T-helper 2 cell (primary cell): ENCODE measurements at regions not wholly inside any gene's neighbourhood (a gene's known extent, or its start where the extent isn't known, plus 50 kb on each side); places are given as distances from the start of the nearest gene placed in this dataset.

ENCODE experiments used
- DNase-seq, 5 experiments: peaks; one replicate each; pipeline versions ENCODE4 v3.0.0 to v3.0.0-alpha.2; 2012 to 2022

- DNase-seq: no peak
Observed at GRCh38 chr1:110816945-110817344, 56.0 kb upstream of the CD53 start.

- no peak for DNase-seq
Observed at GRCh38 chr1:110811529-110811928, 61.4 kb upstream of the CD53 start.

DNA sequence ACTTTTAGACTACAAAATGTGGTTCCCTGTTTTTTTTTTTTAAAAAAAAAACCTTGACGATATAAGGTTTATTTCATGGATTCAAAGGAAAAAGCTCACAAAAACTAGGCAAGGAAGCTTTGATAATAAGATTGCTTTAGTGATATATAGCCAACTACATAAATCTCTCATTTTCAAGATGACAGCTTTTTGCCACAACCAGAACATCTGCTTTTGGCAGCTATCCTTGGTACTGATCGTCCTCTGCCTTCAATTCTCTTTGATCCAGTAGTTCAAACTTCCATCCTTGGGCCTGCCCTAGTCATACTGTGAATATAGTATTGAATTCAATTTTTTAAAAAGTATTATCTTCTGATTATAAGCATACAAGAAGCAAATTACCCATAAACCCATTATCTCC is 72.9 kb upstream of the CD53 start:
- DNase-seq: peak in 1 of 5 experiments; percentile 42

DNA sequence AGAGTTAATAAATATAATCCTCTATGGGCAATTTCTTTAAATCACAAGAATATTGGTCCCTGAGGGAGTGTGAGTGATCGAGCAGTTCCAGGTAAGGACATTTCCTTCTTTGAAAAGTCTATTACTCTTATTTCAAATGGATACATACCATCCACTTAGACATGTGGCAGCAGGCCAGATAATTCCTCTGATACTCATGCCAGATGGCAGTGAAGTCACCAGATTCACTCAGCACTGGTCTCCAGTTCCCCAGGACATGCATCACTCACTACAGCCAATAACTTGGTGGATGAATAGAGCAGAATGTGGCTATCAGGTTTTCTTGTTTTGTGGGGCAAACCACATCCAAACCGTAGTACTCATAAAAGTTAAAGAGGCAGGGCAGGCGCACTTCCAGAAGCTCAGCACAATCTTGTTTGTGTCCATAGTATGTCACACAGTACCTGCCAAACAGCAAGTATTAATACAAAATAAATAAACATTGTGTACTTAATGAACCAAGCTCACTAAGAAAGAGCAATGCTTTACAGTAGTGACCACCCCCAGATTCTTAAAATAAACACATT is 74.2 kb upstream of the CD53 start:
- no peak for DNase-seq

GRCh38 chr1:110788673-110789072 is 84.3 kb upstream of the CD53 start:
- DNase-seq: no peak

- peak in 3 of 5 experiments; percentile 38 to 92 (median 62) for DNase-seq
Observed at GRCh38 chr1:110787328-110788071, 85.4 kb upstream of the CD53 start.

DNA sequence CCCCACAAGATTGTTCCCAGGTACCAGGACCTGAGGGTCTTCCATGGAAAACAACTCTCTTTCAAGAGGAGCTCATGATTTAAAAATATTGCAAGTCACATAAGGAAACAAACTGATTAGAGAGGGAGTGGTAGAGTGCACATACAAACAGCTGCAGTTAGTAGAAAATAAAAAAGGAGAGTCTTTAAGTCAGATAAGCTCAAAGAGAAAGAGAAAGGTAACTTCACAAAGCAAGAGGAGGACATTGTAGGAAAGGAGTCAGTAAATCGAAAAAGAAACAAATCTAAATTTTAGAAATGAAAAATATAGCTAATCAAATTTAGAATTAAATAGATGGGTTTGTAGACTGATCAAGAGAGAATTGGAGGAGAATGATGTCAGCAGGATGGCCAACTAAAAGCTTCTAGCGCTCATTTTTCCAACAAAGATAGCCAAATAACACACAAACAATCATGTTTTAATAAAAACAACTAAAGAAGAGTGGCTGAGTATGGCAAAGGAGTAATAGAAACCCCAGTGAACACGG is 86.1 kb upstream of the CD53 start:
- peak in 1 of 5 experiments; percentile 61 for DNase-seq

DNA sequence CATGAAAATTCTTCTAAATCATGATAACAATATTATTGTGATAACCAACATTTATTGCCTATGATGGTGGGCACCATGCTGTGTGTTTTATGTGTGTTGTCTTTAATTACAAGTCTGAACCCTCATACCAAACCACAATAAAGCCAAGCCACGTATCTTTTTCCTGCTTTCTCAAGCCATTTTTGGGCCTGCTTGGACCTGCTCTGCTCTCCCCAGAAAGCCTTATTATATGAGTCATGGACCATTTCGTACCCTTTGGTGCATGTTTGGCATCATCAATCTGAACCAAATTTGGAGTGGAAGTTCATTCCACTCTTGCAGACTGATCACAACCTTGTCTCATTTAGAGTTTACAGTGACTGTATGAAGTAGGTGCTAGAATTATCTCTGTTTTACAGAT is 87.3 kb upstream of the CD53 start:
- no peak for DNase-seq

- no peak for DNase-seq
Observed at GRCh38 chr1:110785055-110785454, 87.9 kb upstream of the CD53 start.

DNA sequence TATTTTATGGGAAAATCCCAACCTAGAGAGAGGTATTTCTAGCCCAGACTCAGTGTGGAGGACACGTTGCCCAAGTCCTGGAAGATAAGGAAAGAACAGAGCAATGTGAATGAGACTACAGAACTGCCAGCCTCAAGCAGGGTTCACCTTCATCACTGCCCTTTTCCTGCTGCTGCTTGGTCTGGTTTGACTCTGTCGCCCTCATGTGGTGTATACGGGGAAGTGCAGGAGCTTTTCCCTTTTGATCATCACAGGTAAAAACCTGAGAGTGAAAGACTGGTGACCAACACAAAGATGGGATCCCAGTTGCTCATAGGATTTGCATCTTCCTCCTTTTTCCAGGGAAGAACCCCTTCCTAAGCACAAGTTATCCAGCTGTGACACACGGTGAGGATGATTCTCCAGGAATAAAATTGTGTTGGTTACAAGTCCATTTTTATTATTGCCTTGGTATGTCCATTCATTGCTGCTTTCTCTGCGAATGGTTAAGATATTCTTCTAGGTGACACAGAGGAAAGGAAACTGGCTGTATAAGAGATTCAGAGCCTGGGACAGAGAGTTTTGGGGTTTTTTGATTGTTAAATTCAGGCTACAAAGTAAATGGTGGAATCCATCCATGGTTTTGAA is 89.5 kb upstream of the CD53 start:
- peak in 4 of 5 experiments; percentile 25 to 77 (median 42) for DNase-seq

- DNase-seq: no peak
Observed at GRCh38 chr1:110781525-110781924, 91.4 kb upstream of the CD53 start.

DNA sequence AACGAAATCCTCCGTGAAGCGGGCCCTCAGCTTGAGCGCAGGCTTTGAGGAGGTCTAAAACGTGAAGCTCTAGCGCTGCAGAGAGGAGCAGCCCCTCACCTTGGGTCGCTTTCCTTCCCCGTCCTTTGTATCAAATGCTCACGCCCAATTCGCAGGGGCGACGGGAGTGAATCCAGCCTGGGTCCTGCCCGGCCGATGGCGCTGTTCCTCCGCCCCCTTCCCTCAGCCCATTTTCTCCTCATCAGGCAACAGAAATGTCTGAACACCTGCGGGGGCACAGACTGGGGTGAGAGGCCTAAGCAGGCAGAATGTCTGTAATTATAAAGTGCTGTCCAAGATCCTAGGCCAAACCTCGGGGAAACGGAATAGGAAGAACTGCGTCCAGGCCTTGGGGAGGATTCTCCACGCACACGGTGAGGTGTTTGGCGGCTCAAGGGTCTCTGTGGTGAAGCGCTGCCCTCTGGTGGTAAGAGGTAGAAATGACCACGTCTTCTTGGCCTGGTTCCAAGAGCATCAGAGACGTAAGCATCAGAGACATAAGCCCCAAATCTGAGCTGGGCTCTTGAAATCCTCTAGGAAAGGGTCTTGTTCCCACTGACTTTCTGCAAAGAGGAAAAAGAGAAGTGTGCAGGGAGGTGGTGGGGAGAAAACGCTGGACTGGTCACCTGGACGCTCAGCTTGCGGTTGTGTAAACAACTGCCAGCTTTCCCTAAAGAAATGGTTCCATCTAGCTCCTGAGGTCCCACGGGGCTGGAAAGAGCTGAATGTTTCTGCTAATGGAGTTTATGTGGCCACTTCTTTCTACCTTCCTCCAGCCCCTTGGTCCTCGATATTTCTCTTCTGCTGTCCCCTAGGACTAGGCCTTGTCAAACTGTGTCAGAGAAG is 92.1 kb upstream of the CD53 start:
- peak; percentile 24 to 80 (median 59) for DNase-seq

DNA sequence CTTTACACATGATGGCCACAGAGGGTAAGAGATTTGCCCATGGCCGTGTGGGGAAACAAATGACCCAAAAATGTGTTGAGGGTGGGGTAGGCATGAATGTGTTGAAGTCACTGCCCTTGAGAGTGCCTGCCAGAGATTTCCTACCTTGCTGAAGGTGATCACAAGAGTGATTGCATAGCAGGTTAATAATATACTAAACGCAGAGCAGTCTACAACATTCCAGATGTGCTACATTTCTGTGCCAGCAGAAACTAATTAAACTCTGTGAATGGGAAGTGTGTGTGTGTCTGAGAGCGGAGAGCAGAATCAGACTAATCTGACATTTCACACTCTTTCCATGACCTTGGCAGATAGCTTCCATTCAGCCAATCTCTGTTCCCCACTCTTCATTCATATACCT is 93.3 kb upstream of the CD53 start:
- DNase-seq: no peak

DNA sequence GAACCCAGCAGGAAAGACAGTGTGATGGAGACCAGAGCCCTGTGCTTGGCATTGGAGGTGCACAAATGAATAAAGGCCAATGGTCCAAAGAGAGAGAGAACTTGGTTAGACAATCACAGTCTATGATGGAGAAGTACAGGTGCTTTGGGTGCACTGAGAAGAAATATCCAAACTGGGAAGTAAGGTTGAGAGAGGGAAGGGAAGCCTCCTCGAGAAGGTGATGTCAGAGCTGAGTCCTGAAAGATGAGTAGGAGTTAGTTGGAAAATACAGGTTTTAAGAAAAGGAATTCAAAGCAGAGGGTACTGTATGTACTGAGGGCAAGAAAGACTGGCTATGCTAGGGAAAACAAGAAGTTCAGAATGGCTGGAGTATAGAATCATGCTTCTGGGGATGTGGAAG is 94.1 kb upstream of the CD53 start:
- no peak for DNase-seq

DNA sequence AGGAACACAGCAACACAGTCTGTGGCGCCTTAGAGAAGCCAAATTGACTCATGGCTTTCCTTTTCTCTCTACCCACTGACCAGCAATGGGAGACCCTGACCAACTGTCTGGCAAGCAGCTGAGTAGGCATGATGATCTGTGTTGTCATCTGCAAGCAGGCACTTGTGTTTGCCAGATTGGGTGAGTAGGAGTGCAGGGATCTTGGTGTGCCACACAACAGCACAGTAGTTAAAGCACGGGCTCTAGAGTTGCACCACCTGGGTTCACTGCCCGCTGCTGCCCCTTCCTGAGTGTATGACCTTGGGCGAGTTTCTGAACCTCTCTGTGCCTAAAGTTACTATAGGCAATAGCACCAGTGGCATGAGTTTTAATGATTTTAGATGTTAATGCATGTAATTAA is 95.7 kb upstream of the CD53 start:
- DNase-seq: no peak

GRCh38 chr1:110774398-110774797 is 98.5 kb upstream of the CD53 start:
- no peak for DNase-seq

GRCh38 chr1:110773813-110774212 is 99.1 kb upstream of the KCNA3 start:
- no peak for DNase-seq

DNA sequence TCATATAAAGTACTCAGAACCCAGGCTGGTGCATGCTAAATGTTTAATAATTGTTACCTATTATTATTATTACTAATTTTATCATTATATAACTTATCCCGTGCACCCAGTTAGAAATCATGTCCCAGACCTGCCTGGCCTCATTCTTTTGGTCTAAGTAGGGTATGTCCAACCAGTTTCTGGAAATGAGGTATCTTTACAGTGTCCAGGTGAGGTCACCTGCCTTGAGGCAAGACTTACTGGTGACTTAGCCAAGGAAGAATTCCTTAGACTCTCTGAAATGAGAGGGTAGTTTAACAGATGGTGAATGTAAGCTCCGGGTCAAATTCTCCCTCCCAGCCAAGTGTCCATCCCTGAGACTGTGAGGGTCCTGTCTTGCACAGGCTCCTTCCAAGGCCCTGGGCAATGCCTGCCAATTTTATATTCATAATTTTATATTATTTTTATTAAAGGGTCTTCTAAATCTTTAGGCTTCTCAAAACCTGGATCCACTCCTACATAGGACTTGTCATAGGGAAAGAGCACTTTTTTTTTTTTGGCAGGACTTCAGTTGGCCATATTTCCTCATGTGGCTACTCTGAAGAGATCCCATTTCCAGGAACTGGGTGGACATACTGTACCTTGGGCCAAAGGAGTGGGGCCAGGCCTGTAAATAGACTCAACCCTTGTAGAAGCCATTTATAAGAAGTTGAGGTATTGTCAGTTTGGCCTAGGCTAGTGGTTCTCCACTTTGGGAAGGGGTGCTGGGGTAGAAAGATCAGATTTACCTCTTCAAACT is 96.7 kb upstream of the KCNA3 start:
- DNase-seq: no peak

DNA sequence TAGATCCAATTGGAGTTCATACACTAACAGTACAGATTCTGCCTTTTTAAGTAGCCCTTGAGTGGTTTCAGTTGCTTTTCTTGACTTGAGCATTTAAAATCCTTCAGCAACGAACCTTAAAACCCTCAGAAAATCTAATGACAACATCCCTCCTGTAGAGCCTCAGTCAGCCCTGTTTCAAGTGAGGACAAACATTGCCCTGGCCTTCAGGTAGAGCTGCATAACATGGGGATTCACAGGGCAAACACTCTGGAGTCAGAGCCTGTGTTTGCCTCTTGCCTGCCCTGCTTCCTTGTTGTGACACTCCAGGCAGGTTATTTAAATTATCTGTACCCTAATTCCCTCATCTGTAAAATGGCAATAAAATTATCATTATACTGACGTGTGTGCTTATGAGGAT is 96.1 kb upstream of the KCNA3 start:
- no peak for DNase-seq

- no peak for DNase-seq
Observed at GRCh38 chr1:110768605-110769004, 93.9 kb upstream of the KCNA3 start.

DNA sequence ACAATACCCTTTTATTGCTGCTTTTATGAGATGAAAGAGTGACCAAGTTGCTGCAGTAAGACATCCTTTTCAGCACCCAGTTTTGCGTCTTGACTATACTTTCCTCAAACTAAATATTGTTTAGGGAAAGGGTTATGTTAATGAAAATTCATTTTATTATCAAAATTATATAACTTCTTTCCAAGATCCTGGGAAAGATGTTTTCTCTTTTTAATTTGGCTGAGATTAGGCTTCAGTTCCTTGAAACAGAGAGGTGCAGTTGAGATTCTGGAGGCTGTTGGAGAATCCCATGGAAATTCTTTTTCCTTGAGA is 91.6 kb upstream of the KCNA3 start:
- no peak for DNase-seq

DNA sequence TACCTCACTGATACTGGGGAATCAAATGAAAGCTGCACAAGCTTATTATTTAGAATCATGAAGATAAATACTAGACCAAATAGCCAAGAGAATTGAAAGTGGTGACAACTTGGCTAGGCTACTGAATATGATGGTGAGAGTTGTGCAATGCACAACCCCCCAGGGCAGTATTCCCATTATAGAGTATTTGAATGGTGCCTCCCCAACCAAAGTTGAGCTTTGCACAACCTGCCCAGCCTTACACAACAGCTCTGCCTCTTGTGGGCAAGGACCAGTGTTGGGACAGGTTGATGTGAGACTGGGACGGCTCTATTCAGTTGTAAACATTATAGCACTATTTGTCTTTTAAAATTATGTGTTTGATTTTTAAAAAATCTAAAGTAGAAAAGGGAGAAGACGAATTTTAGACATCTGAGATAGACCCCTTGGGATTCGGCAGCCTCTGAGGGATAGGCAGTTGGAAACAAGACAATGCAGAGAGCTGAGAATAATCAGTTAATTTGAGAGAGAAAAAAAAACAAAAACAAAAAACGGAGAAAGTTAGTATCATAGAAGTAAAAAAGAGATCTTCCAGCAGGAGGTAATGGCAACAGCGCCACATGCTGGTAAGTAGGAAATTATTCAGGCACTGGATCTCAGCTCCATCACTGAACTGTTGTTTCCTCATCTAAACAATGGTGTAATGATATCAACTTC is 91.0 kb upstream of the KCNA3 start:
- peak in 3 of 5 experiments; percentile 31 to 83 (median 47) for DNase-seq
